Nephron progenitor cell (in vitro differentiated cells): ENCODE measurements at regions not wholly inside any gene's neighbourhood (a gene's known extent, or its start where the extent isn't known, plus 50 kb on each side); places are given as distances from the start of the nearest gene placed in this dataset.

Experiments used
- DNase-seq: peaks from one replicate; pipeline ENCODE4 v3.0.0; 2021
- H3K27ac Mint-ChIP-seq: 2 replicates; pipeline ENCODE4 v1.8.0; 2021; ENCODE audit warnings: mild to moderate bottlenecking, moderate library complexity, mixed read lengths
- H3K27me3 Mint-ChIP-seq: 2 replicates; pipeline ENCODE4 v1.8.0; 2021; ENCODE audit warnings: mild to moderate bottlenecking, low read depth, mixed read lengths; ENCODE audit not compliant: poor library complexity
- H3K36me3 Mint-ChIP-seq: 2 replicates; pipeline ENCODE4 v1.8.0; 2021; ENCODE audit warnings: low read depth, mixed read lengths
- H3K4me1 Mint-ChIP-seq: 2 replicates; pipeline ENCODE4 v1.8.0; 2021; ENCODE audit warnings: mixed read lengths
- H3K4me3 Mint-ChIP-seq: 2 replicates; pipeline ENCODE4 v1.8.0; 2021; ENCODE audit warnings: mild to moderate bottlenecking, moderate library complexity, mixed read lengths
- H3K9me3 Mint-ChIP-seq: 2 replicates; pipeline ENCODE4 v1.8.0; 2021; ENCODE audit warnings: mild to moderate bottlenecking, moderate library complexity, mixed read lengths
- CTCF ChIP-seq: fragments of 200-600 bp; sonication (generic); IDR thresholded peaks from 2 replicates; pipeline ENCODE4 v1.5.0; 2021; ENCODE audit warnings: antibody characterized with exemption

- Mint-ChIP-seq H3K27me3 (peaks cover 4% of the 10 kb centered on the region), H3K4me1 (peaks cover 17% of the 10 kb centered on the region), H3K27ac (no peak overlapping the region), H3K36me3 (no peaks in the 10 kb centered on the region), H3K9me3 (no peaks in the 10 kb centered on the region), H3K4me3 (no peak overlapping the region)
- DNase-seq: no peak
- no peak for TF ChIP-seq CTCF
Observed at GRCh38 chr3:139764936-139765335, 87.2 kb upstream of the NMNAT3 start.

- no peaks in the 10 kb centered on the region for H3K36me3 Mint-ChIP-seq
- no peak overlapping the region for H3K4me3 Mint-ChIP-seq
- peaks cover 13% of the 10 kb centered on the region for H3K4me1 Mint-ChIP-seq
- H3K27ac Mint-ChIP-seq: no peak overlapping the region
- no peak for TF ChIP-seq CTCF
- no peak for DNase-seq
- peaks cover 4% of the 10 kb centered on the region for H3K27me3 Mint-ChIP-seq
- H3K9me3 Mint-ChIP-seq: no peaks in the 10 kb centered on the region
Observed at GRCh38 chr3:139764069-139764905, 86.5 kb upstream of the NMNAT3 start.

GRCh38 chr3:139762302-139762701 is 84.5 kb upstream of the NMNAT3 start:
- H3K4me3 Mint-ChIP-seq: no peak overlapping the region
- no peak for TF ChIP-seq CTCF

GRCh38 chr3:139759470-139759869 is 81.7 kb upstream of the NMNAT3 start:
- DNase-seq: no peak
- H3K9me3 Mint-ChIP-seq: no peaks in the 10 kb centered on the region
- H3K27ac Mint-ChIP-seq: no peak overlapping the region
- TF ChIP-seq CTCF: no peak
- H3K27me3 Mint-ChIP-seq: peaks cover 7% of the 10 kb centered on the region
- no peak overlapping the region for H3K4me3 Mint-ChIP-seq
- no peaks in the 10 kb centered on the region for H3K36me3 Mint-ChIP-seq
- H3K4me1 Mint-ChIP-seq: peaks cover 6% of the 10 kb centered on the region

More at GRCh38 chr3:139762302-139762701, 84.5 kb upstream of the NMNAT3 start:
- Mint-ChIP-seq H3K9me3 (no peaks in the 10 kb centered on the region), H3K27me3 (peaks cover 4% of the 10 kb centered on the region), H3K36me3 (no peaks in the 10 kb centered on the region), H3K27ac (no peak overlapping the region), H3K4me1 (peaks cover 16% of the 10 kb centered on the region)
- DNase-seq: no peak

- H3K4me1 Mint-ChIP-seq: peaks cover 6% of the 10 kb centered on the region
- TF ChIP-seq CTCF: no peak
- peaks cover 7% of the 10 kb centered on the region for H3K27me3 Mint-ChIP-seq
- no peak overlapping the region for H3K4me3 Mint-ChIP-seq
- no peaks in the 10 kb centered on the region for H3K9me3 Mint-ChIP-seq
- H3K27ac Mint-ChIP-seq: peak overlapping the region; percentile 22
- no peaks in the 10 kb centered on the region for H3K36me3 Mint-ChIP-seq
- no peak for DNase-seq
Observed at GRCh38 chr3:139758654-139759291, 81.0 kb upstream of the NMNAT3 start.
